ENCODE measurements at regions not wholly inside any gene's neighbourhood (a gene's known extent, or its start where the extent isn't known, plus 50 kb on each side); places are given as distances from the start of the nearest gene placed in this dataset.

DNA sequence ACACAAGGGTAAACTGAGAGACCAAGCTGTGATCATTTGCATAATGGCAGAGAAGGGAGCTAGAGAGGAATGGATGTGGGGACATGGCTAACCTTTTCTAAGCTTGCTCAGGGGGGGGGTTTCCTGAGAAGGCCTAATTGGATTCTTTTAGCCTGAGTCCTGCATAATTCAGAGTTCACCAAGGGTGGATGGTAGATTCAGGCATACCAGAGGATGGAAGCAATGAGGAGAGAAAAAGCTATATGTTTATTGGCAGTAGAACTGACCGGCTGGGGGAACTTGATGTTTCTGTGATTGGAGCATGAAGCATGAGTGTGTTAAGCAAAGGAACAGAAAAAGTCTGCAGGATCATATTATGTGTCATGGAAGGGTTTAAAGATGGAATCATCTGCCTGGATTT lies 65.9 kb upstream of the KLF12 start (continued):
- no peak for TF ChIP-seq NFYC (CRISPR knock-in tag; IDR thresholded peaks at IDR 0.05)
- TF ChIP-seq MED8 (CRISPR knock-in tag; IDR thresholded peaks at IDR 0.05; ENCODE audit: insufficient replicate concordance) = no peak
- TF ChIP-seq, protein P1, sequence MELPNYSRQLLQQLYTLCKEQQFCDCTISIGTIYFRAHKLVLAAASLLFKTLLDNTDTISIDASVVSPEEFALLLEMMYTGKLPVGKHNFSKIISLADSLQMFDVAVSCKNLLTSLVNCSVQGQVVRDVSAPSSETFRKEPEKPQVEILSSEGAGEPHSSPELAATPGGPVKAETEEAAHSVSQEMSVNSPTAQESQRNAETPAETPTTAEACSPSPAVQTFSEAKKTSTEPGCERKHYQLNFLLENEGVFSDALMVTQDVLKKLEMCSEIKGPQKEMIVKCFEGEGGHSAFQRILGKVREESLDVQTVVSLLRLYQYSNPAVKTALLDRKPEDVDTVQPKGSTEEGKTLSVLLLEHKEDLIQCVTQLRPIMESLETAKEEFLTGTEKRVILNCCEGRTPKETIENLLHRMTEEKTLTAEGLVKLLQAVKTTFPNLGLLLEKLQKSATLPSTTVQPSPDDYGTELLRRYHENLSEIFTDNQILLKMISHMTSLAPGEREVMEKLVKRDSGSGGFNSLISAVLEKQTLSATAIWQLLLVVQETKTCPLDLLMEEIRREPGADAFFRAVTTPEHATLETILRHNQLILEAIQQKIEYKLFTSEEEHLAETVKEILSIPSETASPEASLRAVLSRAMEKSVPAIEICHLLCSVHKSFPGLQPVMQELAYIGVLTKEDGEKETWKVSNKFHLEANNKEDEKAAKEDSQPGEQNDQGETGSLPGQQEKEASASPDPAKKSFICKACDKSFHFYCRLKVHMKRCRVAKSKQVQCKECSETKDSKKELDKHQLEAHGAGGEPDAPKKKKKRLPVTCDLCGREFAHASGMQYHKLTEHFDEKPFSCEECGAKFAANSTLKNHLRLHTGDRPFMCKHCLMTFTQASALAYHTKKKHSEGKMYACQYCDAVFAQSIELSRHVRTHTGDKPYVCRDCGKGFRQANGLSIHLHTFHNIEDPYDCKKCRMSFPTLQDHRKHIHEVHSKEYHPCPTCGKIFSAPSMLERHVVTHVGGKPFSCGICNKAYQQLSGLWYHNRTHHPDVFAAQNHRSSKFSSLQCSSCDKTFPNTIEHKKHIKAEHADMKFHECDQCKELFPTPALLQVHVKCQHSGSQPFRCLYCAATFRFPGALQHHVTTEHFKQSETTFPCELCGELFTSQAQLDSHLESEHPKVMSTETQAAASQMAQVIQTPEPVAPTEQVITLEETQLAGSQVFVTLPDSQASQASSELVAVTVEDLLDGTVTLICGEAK (IDR thresholded peaks at IDR 0.05) = no peak
- TF ChIP-seq, protein P1 (CRISPR knock-in tag; IDR thresholded peaks at IDR 0.05) = no peak
- TF ChIP-seq, protein P2, sequence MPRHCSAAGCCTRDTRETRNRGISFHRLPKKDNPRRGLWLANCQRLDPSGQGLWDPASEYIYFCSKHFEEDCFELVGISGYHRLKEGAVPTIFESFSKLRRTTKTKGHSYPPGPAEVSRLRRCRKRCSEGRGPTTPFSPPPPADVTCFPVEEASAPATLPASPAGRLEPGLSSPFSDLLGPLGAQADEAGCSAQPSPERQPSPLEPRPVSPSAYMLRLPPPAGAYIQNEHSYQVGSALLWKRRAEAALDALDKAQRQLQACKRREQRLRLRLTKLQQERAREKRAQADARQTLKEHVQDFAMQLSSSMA (CRISPR knock-in tag; IDR thresholded peaks at IDR 0.05) = no peak
- TF ChIP-seq, protein P3, sequence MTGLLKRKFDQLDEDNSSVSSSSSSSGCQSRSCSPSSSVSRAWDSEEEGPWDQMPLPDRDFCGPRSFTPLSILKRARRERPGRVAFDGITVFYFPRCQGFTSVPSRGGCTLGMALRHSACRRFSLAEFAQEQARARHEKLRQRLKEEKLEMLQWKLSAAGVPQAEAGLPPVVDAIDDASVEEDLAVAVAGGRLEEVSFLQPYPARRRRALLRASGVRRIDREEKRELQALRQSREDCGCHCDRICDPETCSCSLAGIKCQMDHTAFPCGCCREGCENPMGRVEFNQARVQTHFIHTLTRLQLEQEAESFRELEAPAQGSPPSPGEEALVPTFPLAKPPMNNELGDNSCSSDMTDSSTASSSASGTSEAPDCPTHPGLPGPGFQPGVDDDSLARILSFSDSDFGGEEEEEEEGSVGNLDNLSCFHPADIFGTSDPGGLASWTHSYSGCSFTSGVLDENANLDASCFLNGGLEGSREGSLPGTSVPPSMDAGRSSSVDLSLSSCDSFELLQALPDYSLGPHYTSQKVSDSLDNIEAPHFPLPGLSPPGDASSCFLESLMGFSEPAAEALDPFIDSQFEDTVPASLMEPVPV (CRISPR knock-in tag; IDR thresholded peaks at IDR 0.05) = no peak
- no peak for TF ChIP-seq ZNF343 (CRISPR knock-in tag; IDR thresholded peaks at IDR 0.05)
